OCI-LY3 (cell line): ENCODE measurements at regions not wholly inside any gene's neighbourhood (a gene's known extent, or its start where the extent isn't known, plus 50 kb on each side); places are given as distances from the start of the nearest gene placed in this dataset.

Experiments used
- EZH2phosphoT487 ChIP-seq: fragments of 200-600 bp; shearing (Covaris generic); IDR thresholded peaks from 2 replicates; pipeline ENCODE4 v1.6.1; 2018; ENCODE audit warnings: antibody characterized with exemption, mixed run types, low read depth
- TF ChIP-seq, protein P1 (sequence below): fragments of 200-600, 300-600 bp; sonication (generic); IDR thresholded peaks from 2 replicates; pipeline ENCODE4 v1.5.1; 2014; ENCODE audit warnings: antibody characterized with exemption, low read length, low read depth

DNA sequence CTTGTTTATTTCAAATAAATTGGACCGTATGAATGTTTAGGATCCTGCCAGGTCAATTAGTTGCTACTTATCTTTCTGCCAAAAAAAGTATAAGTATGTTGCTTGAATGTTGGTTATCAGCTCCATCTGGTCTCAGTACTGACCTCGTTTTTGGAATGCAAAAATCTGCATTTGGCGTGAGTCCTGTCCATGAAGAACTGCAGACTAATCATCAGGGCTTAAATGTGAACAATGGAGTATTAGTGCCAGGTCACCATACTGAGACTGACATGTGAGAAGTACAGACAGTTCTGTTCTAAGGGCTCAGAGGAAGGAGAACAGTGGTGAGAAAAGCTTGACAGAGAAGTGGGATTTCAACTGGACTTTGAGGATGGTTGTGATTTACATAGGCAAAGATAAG lies 393.1 kb upstream of the SLC14A2 start:
- TF ChIP-seq, protein P1, sequence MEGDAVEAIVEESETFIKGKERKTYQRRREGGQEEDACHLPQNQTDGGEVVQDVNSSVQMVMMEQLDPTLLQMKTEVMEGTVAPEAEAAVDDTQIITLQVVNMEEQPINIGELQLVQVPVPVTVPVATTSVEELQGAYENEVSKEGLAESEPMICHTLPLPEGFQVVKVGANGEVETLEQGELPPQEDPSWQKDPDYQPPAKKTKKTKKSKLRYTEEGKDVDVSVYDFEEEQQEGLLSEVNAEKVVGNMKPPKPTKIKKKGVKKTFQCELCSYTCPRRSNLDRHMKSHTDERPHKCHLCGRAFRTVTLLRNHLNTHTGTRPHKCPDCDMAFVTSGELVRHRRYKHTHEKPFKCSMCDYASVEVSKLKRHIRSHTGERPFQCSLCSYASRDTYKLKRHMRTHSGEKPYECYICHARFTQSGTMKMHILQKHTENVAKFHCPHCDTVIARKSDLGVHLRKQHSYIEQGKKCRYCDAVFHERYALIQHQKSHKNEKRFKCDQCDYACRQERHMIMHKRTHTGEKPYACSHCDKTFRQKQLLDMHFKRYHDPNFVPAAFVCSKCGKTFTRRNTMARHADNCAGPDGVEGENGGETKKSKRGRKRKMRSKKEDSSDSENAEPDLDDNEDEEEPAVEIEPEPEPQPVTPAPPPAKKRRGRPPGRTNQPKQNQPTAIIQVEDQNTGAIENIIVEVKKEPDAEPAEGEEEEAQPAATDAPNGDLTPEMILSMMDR: no peak
- TF ChIP-seq EZH2phosphoT487: no peak
